Stimulated activated CD4-positive, alpha-beta T cell treated with anti-CD3 and anti-CD28 coated beads, Interleukin-4, amount 100 ng/mL, for 24 hours (primary cell): ENCODE measurements at regions not wholly inside any gene's neighbourhood (a gene's known extent, or its start where the extent isn't known, plus 50 kb on each side); places are given as distances from the start of the nearest gene placed in this dataset.

Experiments used
- DNase-seq: peaks from one replicate; pipeline ENCODE4 v3.0.0-alpha.2; 2020

- no peak for DNase-seq
Measured at GRCh38 chr1:164186881-164187280, 372.1 kb upstream of the PBX1 start.

- DNase-seq: no peak
Measured at GRCh38 chr1:164188497-164188896, 370.5 kb upstream of the PBX1 start.

DNA sequence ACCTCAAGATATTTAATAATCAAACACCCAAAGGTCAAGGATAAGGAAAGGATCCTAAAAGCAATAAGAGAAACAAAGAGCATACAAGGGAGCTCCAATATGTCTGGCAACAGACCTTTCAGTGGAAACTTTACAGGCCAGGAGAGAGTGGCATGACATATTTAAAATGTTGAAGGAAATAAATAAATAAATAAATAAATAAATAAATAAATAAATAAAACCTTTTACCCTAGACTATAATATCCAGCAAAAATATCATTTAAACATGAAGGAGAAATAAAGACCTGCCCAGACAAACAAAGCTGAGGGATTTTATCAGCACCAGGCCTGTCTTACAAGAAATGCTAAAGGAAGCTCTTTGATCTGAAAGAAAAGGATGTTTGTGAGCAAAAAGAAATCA, 367.8 kb upstream of the PBX1 start:
- no peak for DNase-seq

DNA sequence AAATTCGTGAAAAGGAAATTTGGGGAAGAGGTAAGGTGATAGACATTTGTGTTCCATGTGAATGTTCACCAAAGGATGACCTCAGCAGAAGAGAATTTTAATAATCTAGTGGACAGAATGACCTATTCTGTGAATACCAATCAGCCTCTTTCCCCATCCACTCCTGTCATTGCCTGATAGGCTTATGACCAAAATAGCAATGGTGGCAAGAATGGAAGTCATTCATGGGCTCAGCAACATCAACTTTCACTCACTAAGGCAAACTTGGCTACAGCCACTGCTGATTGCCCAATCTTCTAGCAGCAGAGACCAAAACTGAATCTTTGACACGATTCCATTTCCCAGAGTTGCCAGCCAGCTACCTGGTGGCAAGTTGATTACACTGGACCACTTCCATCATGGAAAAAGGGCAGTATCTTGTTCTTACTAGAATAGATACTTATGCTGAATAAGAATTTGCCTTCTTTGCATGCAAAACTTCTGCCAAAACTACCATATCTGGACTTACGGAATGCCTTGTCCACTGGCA, 348.7 kb upstream of the PBX1 start:
- no peak for DNase-seq

GRCh38 chr1:164223378-164223777, 335.6 kb upstream of the PBX1 start:
- no peak for DNase-seq

GRCh38 chr1:164225011-164225410, 334.0 kb upstream of the PBX1 start:
- no peak for DNase-seq

DNA sequence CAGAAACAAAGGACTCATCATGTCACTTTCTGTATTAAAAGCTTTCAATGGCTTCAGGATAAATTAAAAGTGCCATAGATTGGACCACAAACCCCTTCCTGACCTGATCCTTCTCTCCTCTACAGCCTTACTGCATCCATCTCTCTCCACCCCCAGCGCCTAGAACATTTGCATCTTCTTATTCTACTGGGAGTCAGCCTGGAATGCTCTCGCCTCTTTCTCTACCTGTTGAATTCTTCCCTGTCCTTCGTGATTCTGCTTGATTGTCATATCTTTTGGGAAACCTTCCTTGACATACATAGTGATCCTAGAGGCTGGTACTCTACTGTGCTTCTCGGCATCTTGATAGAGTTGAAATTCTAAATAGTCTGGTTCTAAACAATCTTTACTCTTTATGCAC, 332.0 kb upstream of the PBX1 start:
- DNase-seq: no peak

GRCh38 chr1:164228928-164229327, 330.1 kb upstream of the PBX1 start:
- no peak for DNase-seq

GRCh38 chr1:164233149-164233548, 325.8 kb upstream of the PBX1 start:
- no peak for DNase-seq

DNA sequence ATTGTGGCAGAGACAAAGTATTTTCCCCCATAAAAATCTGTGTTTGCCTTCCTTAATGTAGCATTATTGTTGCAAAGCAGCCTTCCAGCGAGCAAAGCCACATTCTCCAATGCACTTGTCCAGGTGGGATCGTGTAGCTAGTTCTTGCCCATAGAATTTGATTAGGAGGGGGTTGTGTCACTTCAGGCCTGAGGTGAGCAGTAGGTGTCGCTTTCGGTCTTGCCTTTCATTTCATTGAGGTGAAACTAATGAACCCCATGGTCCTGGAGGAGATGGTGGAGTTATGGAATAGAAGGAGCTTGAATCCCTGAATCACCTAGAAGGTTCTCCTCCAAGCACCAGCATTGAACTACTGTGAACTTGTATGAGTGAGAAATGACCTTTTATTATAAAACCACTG, 318.9 kb upstream of the PBX1 start:
- DNase-seq: no peak

DNA sequence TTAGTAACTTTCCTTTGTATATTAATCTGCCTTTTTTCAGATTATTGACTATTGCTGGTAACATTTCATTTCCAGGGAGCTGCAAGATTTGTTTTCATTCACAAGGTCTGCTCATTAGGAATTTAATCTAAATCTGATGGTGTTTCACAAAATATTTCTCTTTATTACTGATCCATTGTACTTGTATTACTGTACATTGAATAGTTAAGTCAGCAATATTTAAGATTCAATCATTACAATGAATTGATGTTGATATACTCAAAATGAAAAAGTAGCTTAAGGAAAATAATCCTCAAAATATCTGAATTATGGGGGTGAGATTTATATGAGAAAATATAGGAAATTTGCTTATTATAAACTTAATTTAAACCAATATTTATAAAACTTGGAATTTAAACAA, 308.6 kb upstream of the PBX1 start:
- no peak for DNase-seq

GRCh38 chr1:164256456-164256855, 302.5 kb upstream of the PBX1 start:
- no peak for DNase-seq

DNA sequence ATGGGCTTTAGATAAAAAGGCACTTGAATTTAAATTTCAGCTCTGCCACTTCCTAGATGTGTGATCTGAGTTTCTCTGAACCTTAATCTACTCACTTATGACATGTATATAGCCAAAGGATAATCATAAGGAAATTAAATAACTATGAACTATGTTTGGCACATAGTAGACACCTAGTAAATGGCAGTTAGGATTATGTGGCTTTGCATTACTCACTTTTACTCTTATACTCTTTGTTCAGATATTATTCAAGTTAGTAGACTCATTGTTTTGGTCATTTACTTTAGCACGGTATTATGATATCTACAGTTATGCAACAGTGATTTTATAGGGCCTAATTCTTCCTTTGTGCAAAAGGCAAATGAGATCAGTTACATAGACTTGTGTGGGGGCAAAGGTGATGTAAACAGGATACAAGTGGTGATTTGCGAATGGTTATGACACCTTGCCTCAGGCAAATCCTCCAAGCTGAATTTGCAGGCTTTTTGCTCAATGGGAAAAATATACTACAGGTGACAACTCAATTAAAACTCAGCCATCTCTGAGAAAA, 297.2 kb upstream of the PBX1 start:
- no peak for DNase-seq

DNA sequence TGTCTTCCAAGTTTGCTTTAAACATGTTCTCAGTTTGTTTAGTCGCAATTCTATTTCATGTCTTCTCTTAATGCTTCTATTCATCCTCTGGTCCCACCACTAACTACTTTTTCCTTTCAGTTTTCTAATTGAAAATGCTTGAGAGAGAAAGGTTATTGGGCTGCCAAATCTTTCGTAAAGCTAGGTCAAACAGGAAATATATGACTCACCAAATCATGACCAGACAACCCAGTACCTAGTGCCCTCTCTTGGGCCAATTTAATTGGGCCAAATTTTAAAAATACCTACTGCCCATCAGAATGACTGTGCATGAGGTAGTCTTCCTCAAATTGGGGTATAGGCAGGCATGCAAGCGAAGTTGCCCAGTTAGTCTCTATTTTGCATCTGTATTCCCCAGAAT, 295.4 kb upstream of the PBX1 start:
- DNase-seq: no peak

- DNase-seq: no peak
Measured at GRCh38 chr1:164265232-164265631, 293.8 kb upstream of the PBX1 start.

- no peak for DNase-seq
Measured at GRCh38 chr1:164272156-164272555, 286.8 kb upstream of the PBX1 start.

DNA sequence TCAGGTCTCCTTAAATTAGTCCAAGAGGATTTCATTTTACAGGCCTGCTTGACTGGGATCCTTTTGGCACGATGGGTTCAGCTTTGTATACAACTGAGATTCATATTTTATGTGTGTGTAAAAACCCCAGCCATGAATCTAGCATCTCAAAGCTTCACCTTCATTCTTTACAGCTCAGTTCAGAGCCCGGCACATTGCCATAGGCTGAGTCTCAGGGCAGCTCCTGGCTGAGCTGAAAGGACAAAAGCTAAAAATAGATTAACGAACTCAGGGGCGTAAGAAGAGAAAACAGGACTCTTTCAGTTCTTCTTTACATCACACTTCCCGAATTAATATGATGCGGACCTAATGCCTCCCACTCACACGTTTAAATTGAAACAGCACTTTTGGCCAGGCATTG, 262.8 kb upstream of the PBX1 start:
- DNase-seq: no peak

- DNase-seq: no peak
Measured at GRCh38 chr1:164308101-164308500, 250.9 kb upstream of the PBX1 start.

DNA sequence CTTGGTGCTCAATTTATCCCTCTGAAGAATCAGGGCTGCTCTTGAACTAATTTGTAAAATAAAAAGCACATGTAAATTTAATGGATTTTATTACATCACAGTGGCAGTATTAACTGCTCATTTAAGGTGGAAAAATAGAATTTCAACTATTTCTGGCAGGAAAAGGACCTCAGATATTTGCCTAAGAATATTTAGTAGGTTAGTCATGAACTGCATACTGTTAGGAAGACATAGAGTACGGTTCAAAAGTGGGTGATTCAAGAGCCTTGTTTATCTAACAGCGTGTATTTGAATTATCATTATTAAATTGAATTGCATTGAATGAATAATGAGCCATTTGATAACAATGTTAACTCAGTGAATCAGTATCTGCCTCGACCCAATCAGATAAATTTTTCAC, 248.8 kb upstream of the PBX1 start:
- no peak for DNase-seq

- DNase-seq: no peak
Measured at GRCh38 chr1:164311377-164311776, 247.6 kb upstream of the PBX1 start.

DNA sequence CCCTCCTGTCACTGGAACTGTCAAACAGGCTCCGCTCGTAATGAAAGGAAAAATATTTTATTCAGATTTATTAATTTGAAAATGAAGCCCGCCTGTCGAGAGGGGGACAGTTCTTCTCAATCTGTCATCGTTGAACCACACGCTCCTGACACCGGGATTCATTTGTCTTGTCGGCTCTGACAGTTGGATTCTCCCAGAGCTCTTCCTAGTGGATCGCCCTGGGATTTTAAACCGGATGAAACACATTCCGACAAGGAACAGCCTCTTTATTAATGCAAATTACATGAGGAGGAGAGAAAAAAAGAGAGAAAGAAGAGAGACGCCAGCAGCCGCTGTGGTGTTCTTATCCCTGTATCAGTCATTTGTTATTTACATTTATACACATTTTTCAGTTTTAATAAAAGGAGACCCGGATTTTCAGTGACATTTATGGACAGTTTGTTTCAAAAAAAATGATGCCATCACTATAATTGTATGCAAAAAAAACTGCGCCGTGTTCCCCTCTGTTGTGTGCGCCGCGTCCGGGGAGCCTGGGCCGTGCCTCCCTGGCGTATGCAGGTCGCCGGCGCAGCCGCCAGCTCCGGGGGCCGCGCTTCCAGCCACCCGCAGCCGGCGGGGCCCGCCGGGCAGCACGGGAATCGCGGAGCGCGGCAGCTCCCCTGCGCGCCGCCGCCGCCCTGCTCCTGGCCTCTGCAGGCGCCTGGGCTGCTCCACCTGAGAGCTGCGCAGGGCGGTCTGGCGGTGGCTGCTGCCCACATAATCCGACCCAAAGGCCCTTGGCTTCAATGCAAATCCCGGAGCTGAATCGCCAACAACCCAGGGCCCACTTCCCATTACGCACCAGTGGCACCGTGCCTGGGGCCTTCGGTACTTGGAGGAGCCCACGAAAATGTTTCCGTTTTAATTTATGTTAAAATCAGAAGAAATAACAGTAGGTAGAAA, 237.9 kb upstream of the PBX1 start:
- no peak for DNase-seq

DNA sequence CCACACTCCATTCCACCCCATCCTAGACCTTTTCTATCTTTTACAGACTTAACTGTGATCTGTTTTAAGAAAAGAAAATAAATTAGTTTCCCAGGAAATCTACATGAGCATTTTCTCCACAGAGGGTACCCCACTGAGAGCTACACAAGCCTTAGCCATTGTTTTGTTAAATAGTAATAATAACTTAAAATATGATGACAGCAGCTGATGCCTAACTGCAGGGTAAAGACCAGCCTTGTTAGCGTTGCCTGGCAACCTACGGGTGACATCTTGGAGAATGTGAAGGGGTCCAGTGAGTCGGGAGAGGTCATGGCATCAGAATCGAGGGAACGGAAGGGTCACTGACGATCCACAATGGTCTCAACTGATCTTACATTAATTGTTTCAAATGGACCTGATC, 233.2 kb upstream of the PBX1 start:
- DNase-seq: no peak

- DNase-seq: no peak
Measured at GRCh38 chr1:164333387-164333786, 225.6 kb upstream of the PBX1 start.

- DNase-seq: no peak
Measured at GRCh38 chr1:164337394-164337793, 221.6 kb upstream of the PBX1 start.

GRCh38 chr1:164337885-164338284, 221.1 kb upstream of the PBX1 start:
- no peak for DNase-seq
